Hepatocyte (in vitro differentiated cells): ENCODE measurements at regions not wholly inside any gene's neighbourhood (a gene's known extent, or its start where the extent isn't known, plus 50 kb on each side); places are given as distances from the start of the nearest gene placed in this dataset.

Experiments
- DNase-seq: peaks from one replicate; pipeline ENCODE4 v3.0.0-alpha.2; 2016; ENCODE audit warnings: low spot score
- H2AFZ ChIP-seq: fragments of 200-600 bp; sonication (generic); 2 replicates; pipeline ENCODE4 v1.6.0; 2016; ENCODE audit warnings: antibody characterized with exemption, mild to moderate bottlenecking
- H3K27ac ChIP-seq: fragments of 200-600 bp; sonication (generic); 2 replicates; pipeline ENCODE4 v1.5.1; 2016; ENCODE audit warnings: mild to moderate bottlenecking
- H3K27me3 ChIP-seq: fragments of 200-600 bp; sonication (generic); 2 replicates; pipeline ENCODE4 v1.6.1; 2016
- H3K36me3 ChIP-seq: fragments of 200-600 bp; sonication (generic); replicated peaks from 2 replicates; pipeline ENCODE4 v1.5.1; 2016; ENCODE audit warnings: low read depth; ENCODE audit not compliant: insufficient read depth
- H3K4me1 ChIP-seq: fragments of 200-600 bp; sonication (generic); 2 replicates; pipeline ENCODE4 v1.5.1; 2016; ENCODE audit warnings: mild to moderate bottlenecking, moderate library complexity; ENCODE audit not compliant: insufficient read depth
- H3K4me2 ChIP-seq: fragments of 200-600 bp; sonication (generic); 2 replicates; pipeline ENCODE4 v1.6.0; 2016
- H3K4me3 ChIP-seq: fragments of 200-600 bp; sonication (generic); 2 replicates; pipeline ENCODE4 v1.5.1; 2016; ENCODE audit warnings: mild to moderate bottlenecking
- H3K79me2 ChIP-seq: fragments of 200-600 bp; sonication (generic); 2 replicates; pipeline ENCODE4 v1.6.0; 2017; ENCODE audit warnings: mild to moderate bottlenecking
- H3K9me2 ChIP-seq: fragments of 200-600 bp; sonication (generic); replicated peaks from 2 replicates; pipeline ENCODE4 v1.6.0; 2017; ENCODE audit warnings: mild to moderate bottlenecking; ENCODE audit not compliant: insufficient read depth
- H3K9me3 ChIP-seq: fragments of 200-600 bp; sonication (generic); 2 replicates; pipeline ENCODE4 v1.5.1; 2016; ENCODE audit warnings: low read depth, mild to moderate bottlenecking
- H4K20me1 ChIP-seq: fragments of 200-600 bp; sonication (generic); 2 replicates; pipeline ENCODE4 v1.6.0; 2016; ENCODE audit warnings: mild to moderate bottlenecking; ENCODE audit not compliant: insufficient read depth, poor library complexity, severe bottlenecking
- EZH2 ChIP-seq: fragments of 200-600 bp; sonication (generic); IDR thresholded peaks from 2 replicates; pipeline ENCODE4 v1.6.1; 2016; ENCODE audit warnings: antibody characterized with exemption, mild to moderate bottlenecking, borderline replicate concordance
- EZH2phosphoT487 ChIP-seq: fragments of 200-600 bp; sonication (generic); IDR thresholded peaks from one replicate; pipeline ENCODE4 v1.6.1; 2018; ENCODE audit warnings: antibody characterized with exemption, mild to moderate bottlenecking, low read depth, moderate library complexity; ENCODE audit not compliant: unreplicated experiment, severe bottlenecking
- WGBS: methylation state at CpG from one replicate; pipeline ENCODE4 v1.1.6; 2016; ENCODE audit warnings: low lambda C conversion rate; ENCODE audit errors: missing lambda C conversion rate; 5-methylcytosine and 5-hydroxymethylcytosine counted together
- TF ChIP-seq, protein P1 (sequence below): fragments of 200-600 bp; sonication (generic); IDR thresholded peaks from 2 replicates; pipeline ENCODE4 v1.5.1; 2016; ENCODE audit warnings: antibody characterized with exemption, mild to moderate bottlenecking; ENCODE audit not compliant: poor library complexity

DNA sequence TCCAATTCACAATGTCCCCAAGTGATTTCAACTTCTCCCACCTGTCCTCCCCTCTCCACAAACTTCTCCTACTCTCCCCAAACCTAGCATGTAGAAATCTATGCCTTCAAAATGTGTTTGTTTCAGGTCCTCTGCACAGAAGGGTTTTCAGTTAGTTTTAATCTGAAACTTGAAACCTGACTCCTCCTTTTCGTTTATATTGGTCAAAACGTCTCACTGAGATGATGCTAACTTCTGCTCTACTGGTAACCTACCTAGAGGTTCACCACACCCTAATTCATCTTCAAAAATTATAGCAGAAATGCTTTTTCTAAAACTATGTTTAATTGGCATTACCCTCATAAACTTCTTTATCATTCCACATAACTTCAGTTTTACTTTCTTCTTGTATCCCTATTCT lies 401.8 kb upstream of the ADAMTS16 start:
- no peaks in the 10 kb centered on the region for H3K36me3 ChIP-seq
- H2AFZ ChIP-seq = no peak overlapping the region
- no peaks in the 10 kb centered on the region for H3K27me3 ChIP-seq
- H3K4me3 ChIP-seq = no peak overlapping the region
- H3K4me1 ChIP-seq = no peaks in the 10 kb centered on the region
- no peak for DNase-seq
- no peaks in the 10 kb centered on the region for H3K9me3 ChIP-seq
- no peaks in the 10 kb centered on the region for H3K79me2 ChIP-seq
- no peaks in the 10 kb centered on the region for H3K9me2 ChIP-seq
- no peak overlapping the region for H3K27ac ChIP-seq
- 64% methylated on average over 2 of the region's 2 CpGs for WGBS
- no peak for TF ChIP-seq EZH2phosphoT487
- TF ChIP-seq, protein P1, sequence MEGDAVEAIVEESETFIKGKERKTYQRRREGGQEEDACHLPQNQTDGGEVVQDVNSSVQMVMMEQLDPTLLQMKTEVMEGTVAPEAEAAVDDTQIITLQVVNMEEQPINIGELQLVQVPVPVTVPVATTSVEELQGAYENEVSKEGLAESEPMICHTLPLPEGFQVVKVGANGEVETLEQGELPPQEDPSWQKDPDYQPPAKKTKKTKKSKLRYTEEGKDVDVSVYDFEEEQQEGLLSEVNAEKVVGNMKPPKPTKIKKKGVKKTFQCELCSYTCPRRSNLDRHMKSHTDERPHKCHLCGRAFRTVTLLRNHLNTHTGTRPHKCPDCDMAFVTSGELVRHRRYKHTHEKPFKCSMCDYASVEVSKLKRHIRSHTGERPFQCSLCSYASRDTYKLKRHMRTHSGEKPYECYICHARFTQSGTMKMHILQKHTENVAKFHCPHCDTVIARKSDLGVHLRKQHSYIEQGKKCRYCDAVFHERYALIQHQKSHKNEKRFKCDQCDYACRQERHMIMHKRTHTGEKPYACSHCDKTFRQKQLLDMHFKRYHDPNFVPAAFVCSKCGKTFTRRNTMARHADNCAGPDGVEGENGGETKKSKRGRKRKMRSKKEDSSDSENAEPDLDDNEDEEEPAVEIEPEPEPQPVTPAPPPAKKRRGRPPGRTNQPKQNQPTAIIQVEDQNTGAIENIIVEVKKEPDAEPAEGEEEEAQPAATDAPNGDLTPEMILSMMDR = no peak
- no peak for TF ChIP-seq EZH2
- H4K20me1 ChIP-seq = no peaks in the 10 kb centered on the region
- H3K4me2 ChIP-seq = no peak overlapping the region

DNA sequence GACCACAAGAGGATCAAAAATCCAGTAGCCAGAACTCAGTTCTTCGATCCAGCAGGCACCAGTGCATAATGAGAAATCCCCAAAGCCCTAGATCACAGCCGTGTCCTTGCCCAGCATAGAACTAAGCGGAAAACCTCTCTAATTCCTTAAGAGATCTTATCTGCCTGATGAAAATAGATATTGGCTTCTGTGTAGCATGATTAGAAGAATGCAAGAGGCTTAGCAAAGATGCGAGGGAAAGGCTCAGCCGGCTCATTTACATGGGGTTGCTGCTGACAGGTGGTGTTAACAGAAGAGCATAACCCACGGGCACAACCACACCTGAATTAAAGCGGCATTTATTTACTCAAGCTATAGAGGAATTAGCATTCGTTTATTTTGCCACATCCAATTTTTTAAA lies 400.0 kb upstream of the ADAMTS16 start:
- Histone ChIP-seq H3K9me3 (no peaks in the 10 kb centered on the region), H2AFZ (no peak overlapping the region), H3K79me2 (no peaks in the 10 kb centered on the region), H3K4me3 (no peak overlapping the region), H3K4me1 (no peaks in the 10 kb centered on the region), H3K27me3 (no peaks in the 10 kb centered on the region), H3K36me3 (no peaks in the 10 kb centered on the region), H4K20me1 (no peaks in the 10 kb centered on the region), H3K27ac (no peak overlapping the region), H3K9me2 (no peaks in the 10 kb centered on the region), H3K4me2 (no peak overlapping the region)
- no peak for DNase-seq
- no peak for TF ChIP-seq EZH2
- WGBS = 63% methylated on average over 8 of the region's 8 CpGs

DNA sequence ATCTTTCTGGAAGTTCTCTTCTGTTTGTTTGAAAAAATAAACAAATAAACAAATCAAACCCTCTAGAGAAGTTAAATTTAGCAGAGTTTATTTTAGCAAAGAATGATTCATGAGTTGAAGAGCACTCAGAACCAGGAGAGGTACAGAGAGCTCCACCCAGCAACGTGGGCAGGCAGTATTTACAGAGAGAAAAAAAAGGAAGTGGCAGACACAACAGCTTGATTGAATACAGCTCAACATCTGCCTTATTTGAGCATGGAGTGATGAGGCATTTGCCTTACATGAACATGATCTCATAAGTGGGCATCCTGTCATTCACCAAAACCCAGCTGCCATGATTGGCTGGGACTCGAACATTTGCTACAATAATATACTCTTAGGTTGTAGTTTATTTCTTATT lies 381.6 kb upstream of the ADAMTS16 start:
- no peaks in the 10 kb centered on the region for H3K27me3 ChIP-seq
- TF ChIP-seq EZH2 (no peak), EZH2phosphoT487 (no peak)
- TF ChIP-seq, protein P1 = no peak
- H3K36me3 ChIP-seq = no peaks in the 10 kb centered on the region
- H3K27ac ChIP-seq = no peak overlapping the region
- H3K4me2 ChIP-seq = no peak overlapping the region
- 59% methylated on average over 2 of the region's 2 CpGs for WGBS
- no peaks in the 10 kb centered on the region for H4K20me1 ChIP-seq
- no peak overlapping the region for H2AFZ ChIP-seq
- no peaks in the 10 kb centered on the region for H3K9me2 ChIP-seq
- no peaks in the 10 kb centered on the region for H3K79me2 ChIP-seq
- no peak overlapping the region for H3K4me3 ChIP-seq
- no peak for DNase-seq
- no peaks in the 10 kb centered on the region for H3K9me3 ChIP-seq
- H3K4me1 ChIP-seq = no peaks in the 10 kb centered on the region

DNA sequence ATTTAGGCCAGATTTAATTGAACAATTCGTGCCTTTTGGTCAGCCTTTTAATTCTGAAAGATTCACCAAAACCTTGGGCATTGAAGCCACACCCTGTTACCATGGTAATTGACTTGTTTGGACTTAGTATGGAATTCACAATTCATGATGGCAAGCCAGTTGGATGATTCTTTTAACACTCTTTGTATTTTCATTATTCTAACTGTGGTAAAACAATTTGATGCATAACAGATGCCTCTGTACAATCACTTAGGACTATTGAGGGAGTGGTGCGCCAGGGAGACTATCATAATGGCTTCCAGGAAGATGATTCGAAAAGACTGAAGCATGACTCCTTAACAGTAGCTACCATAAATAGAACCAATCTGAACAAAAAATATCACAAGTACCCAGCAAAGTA lies 381.1 kb upstream of the ADAMTS16 start:
- TF ChIP-seq EZH2 = no peak
- no peak for TF ChIP-seq EZH2phosphoT487
- TF ChIP-seq, protein P1 = no peak
- Histone ChIP-seq H3K9me2 (no peaks in the 10 kb centered on the region), H3K9me3 (no peaks in the 10 kb centered on the region), H3K27ac (no peak overlapping the region), H3K4me2 (no peak overlapping the region), H3K4me1 (no peaks in the 10 kb centered on the region), H3K27me3 (no peaks in the 10 kb centered on the region), H4K20me1 (no peaks in the 10 kb centered on the region), H3K36me3 (no peaks in the 10 kb centered on the region), H2AFZ (no peak overlapping the region), H3K79me2 (no peaks in the 10 kb centered on the region), H3K4me3 (no peak overlapping the region)
- DNase-seq = no peak
- 85% methylated on average over 3 of the region's 3 CpGs for WGBS
